Tibial artery (tissue), 4 donors: ENCODE measurements at regions not wholly inside any gene's neighbourhood (a gene's known extent, or its start where the extent isn't known, plus 50 kb on each side); places are given as distances from the start of the nearest gene placed in this dataset.

Experiments used
- DNase-seq, 2 donors: peaks; one replicate each; pipeline ENCODE4 v3.0.0-alpha.2; 2019
- H3K27ac ChIP-seq, 2 donors: fragments of 200-600 bp; sonication (generic) in 1 of 2; 1 replicate in 1 of 2; 2 replicates in 1 of 2; pipeline ENCODE4 v1.5.1; 2018 to 2019; ENCODE audit warnings: mild to moderate bottlenecking in 1 of 2
- H3K27me3 ChIP-seq, 2 donors: fragments of 200-600 bp; sonication (generic) in 1 of 2; one replicate each; pipeline versions ENCODE4 v1.5.1 to v1.6.0; 2016 to 2019
- H3K36me3 ChIP-seq, 3 donors: fragments of 200-600 bp; sonication (generic) in 2 of 3; one replicate each; pipeline ENCODE4 v1.5.1; 2016 to 2019; ENCODE audit warnings: mild to moderate bottlenecking in 2 of 3
- H3K4me1 ChIP-seq, 4 donors: fragments of 200-600 bp; sonication (generic) in 2 of 4; 1 replicate in 3 of 4; 2 replicates in 1 of 4; pipeline ENCODE4 v1.5.1; 2016 to 2019
- H3K4me3 ChIP-seq, 2 donors: fragments of 200-600 bp; sonication (generic) in 1 of 2; 1 replicate in 1 of 2; 2 replicates in 1 of 2; pipeline ENCODE4 v1.5.1; 2018 to 2019; ENCODE audit warnings: mild to moderate bottlenecking in 2 of 2
- H3K9me3 ChIP-seq, 3 donors: fragments of 200-600 bp; sonication (generic) in 1 of 3; one replicate each; pipeline ENCODE4 v1.5.1; 2016 to 2019
- CTCF ChIP-seq, 2 experiments: fragments of 200-600 bp in 1 of 2; fragments of 450-650 bp in 1 of 2; IDR thresholded peaks; one replicate each; pipeline ENCODE4 v1.5.1; 2017 to 2019; ENCODE audit warnings: antibody characterized with exemption in 2 of 2, mild to moderate bottlenecking in 1 of 2, moderate library complexity in 1 of 2
- intact Hi-C: fragments of 100-400 bp; cut with DNase I; formaldehyde crosslinking; loops from one replicate; pipeline ENCODE4 v1.15.0; 2023; ENCODE audit warnings: low total_unique reads

GRCh38 chr3:152177757-152178156, 91.0 kb upstream of the MBNL1 start:
- peaks cover 0 to 23% (median 10%) of the 10 kb centered on the region in 4 donors for H3K4me1 ChIP-seq
- no peaks in the 10 kb centered on the region for H3K9me3 ChIP-seq
- H3K4me3 ChIP-seq = no peak overlapping the region
- no peaks in the 10 kb centered on the region for H3K27me3 ChIP-seq
- intact Hi-C loops = no loop called here
- no peaks in the 10 kb centered on the region for H3K36me3 ChIP-seq
- no peak for DNase-seq
- no peak for TF ChIP-seq CTCF (IDR thresholded peaks at IDR 0.05)
- no peak overlapping the region for H3K27ac ChIP-seq

- H3K4me1 ChIP-seq = peaks cover 0 to 18% (median 0%) of the 10 kb centered on the region in 4 donors
- H3K27ac ChIP-seq = no peak overlapping the region
- no peaks in the 10 kb centered on the region for H3K9me3 ChIP-seq
- no peaks in the 10 kb centered on the region for H3K27me3 ChIP-seq
- DNase-seq = no peak
- H3K36me3 ChIP-seq = no peaks in the 10 kb centered on the region
- no peak overlapping the region for H3K4me3 ChIP-seq
- no peak for TF ChIP-seq CTCF (IDR thresholded peaks at IDR 0.05)
- intact Hi-C loops = no loop called here
Measured at GRCh38 chr3:152183473-152183872, 85.3 kb upstream of the MBNL1 start.

GRCh38 chr3:152184971-152185686, 83.6 kb upstream of the MBNL1 start:
- no peak for TF ChIP-seq CTCF (IDR thresholded peaks at IDR 0.05)
- Histone ChIP-seq H3K9me3 (no peaks in the 10 kb centered on the region), H3K4me3 (no peak overlapping the region), H3K27me3 (no peaks in the 10 kb centered on the region), H3K27ac (no peak overlapping the region), H3K4me1 (peaks cover 0 to 18% (median 0%) of the 10 kb centered on the region in 4 donors), H3K36me3 (no peaks in the 10 kb centered on the region)
- DNase-seq = no peak
- intact Hi-C loops = no loop called here

- intact Hi-C loops = no loop called here
Measured at GRCh38 chr3:152185891-152186630, 82.7 kb upstream of the MBNL1 start.

GRCh38 chr3:152190636-152191183, 78.0 kb upstream of the MBNL1 start:
- Histone ChIP-seq H3K36me3 (no peaks in the 10 kb centered on the region), H3K4me3 (no peak overlapping the region), H3K27ac (no peak overlapping the region), H3K27me3 (no peaks in the 10 kb centered on the region), H3K9me3 (no peaks in the 10 kb centered on the region), H3K4me1 (peaks cover 0 to 4% (median 0%) of the 10 kb centered on the region in 4 donors)
- no peak for TF ChIP-seq CTCF (IDR thresholded peaks at IDR 0.05)
- intact Hi-C loops = no loop called here
- no peak for DNase-seq

More at GRCh38 chr3:152185891-152186630, 82.7 kb upstream of the MBNL1 start:
- Histone ChIP-seq H3K4me3 (no peak overlapping the region), H3K9me3 (no peaks in the 10 kb centered on the region), H3K27me3 (no peaks in the 10 kb centered on the region), H3K27ac (no peak overlapping the region), H3K36me3 (no peaks in the 10 kb centered on the region), H3K4me1 (peaks cover 0 to 18% (median 0%) of the 10 kb centered on the region in 4 donors)
- TF ChIP-seq CTCF (IDR thresholded peaks at IDR 0.05) = no peak
- DNase-seq = no peak
